ENCODE measurements at regions not wholly inside any gene's neighbourhood (a gene's known extent, or its start where the extent isn't known, plus 50 kb on each side); places are given as distances from the start of the nearest gene placed in this dataset.

DNA sequence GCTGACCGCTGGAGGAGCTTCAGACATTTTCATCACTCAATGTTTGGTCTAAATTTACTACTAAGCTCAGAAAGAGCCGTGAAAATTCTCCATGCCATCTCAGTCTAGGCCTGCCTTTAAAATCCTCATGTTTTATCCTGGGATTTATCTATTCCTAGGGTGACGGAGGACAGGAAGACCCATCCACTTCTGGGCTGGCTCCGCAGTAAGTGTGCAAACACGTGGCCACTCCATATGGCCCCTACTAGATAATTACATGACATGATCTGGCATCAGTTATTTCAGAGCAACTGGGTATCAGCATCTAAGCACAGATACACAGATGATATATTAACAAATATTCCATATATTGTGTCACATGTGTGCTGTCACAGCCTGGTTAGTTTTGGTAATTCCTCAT, 77.8 kb upstream of the HS3ST4 start:
- TF ChIP-seq TCF12 (IDR thresholded peaks at IDR 0.05; ENCODE audit: low read depth) (no peak), TAF1 (IDR thresholded peaks at IDR 0.05; ENCODE audit: low read depth) (no peak), YY1 (IDR thresholded peaks at IDR 0.05; ENCODE audit: low read depth) (no peak), CREB1 (IDR thresholded peaks at IDR 0.05; ENCODE audit: low read depth) (no peak), EGR1 (IDR thresholded peaks at IDR 0.05) (no peak), NFIC (IDR thresholded peaks at IDR 0.05) (no peak), ZBTB7A (IDR thresholded peaks at IDR 0.05; ENCODE audit: low read depth) (no peak), FOXM1 (IDR thresholded peaks at IDR 0.05; ENCODE audit: borderline replicate concordance, low read depth) (no peak), RAD21 (IDR thresholded peaks at IDR 0.05; ENCODE audit: low read depth) (no peak), CEBPB (IDR thresholded peaks at IDR 0.05) (no peak), REST (IDR thresholded peaks at IDR 0.05; ENCODE audit: low read depth) (no peak), TEAD4 (IDR thresholded peaks at IDR 0.05) (no peak)
- TF ChIP-seq, protein P1, sequence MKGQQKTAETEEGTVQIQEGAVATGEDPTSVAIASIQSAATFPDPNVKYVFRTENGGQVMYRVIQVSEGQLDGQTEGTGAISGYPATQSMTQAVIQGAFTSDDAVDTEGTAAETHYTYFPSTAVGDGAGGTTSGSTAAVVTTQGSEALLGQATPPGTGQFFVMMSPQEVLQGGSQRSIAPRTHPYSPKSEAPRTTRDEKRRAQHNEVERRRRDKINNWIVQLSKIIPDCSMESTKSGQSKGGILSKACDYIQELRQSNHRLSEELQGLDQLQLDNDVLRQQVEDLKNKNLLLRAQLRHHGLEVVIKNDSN (IDR thresholded peaks at IDR 0.05): no peak
- TF ChIP-seq, protein P2, sequence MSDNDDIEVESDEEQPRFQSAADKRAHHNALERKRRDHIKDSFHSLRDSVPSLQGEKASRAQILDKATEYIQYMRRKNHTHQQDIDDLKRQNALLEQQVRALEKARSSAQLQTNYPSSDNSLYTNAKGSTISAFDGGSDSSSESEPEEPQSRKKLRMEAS (IDR thresholded peaks at IDR 0.05): no peak

DNA sequence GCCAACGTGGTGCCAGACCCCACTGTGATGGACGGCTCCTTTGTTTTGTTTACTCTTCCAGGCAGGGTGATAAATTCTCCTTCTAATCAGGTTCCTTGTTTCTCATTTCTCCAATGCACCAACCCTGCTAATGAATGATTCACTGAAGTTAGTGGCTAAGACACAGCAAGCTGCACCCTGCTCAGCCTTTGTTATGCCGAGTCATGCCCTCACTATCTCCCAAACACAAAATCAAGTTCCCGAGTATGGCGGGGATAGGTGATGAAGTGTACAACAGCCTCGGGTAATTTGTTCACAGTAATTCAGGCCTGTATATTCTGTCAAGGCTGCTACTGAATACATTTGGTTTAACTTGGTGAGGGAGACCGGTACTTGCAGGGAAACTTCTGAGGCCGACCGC, 83.8 kb upstream of the HS3ST4 start:
- TF ChIP-seq YY1 (IDR thresholded peaks at IDR 0.05; ENCODE audit: low read depth): no peak
- TF ChIP-seq TAF1 (IDR thresholded peaks at IDR 0.05; ENCODE audit: low read depth): no peak
- no peak for TF ChIP-seq EP300 (IDR thresholded peaks at IDR 0.05; ENCODE audit: borderline replicate concordance)
- TF ChIP-seq EGR1 (IDR thresholded peaks at IDR 0.05): no peak
- no peak for TF ChIP-seq REST (IDR thresholded peaks at IDR 0.05; ENCODE audit: low read depth)
- TF ChIP-seq CREB1 (IDR thresholded peaks at IDR 0.05; ENCODE audit: low read depth): no peak
- TF ChIP-seq FOXM1 (IDR thresholded peaks at IDR 0.05; ENCODE audit: borderline replicate concordance, low read depth): no peak
- TF ChIP-seq, protein P2 (IDR thresholded peaks at IDR 0.05): no peak

- no peak for TF ChIP-seq YY1 (IDR thresholded peaks at IDR 0.05; ENCODE audit: low read depth)
- TF ChIP-seq EP300 (IDR thresholded peaks at IDR 0.05; ENCODE audit: borderline replicate concordance): no peak
- TF ChIP-seq TAF1 (IDR thresholded peaks at IDR 0.05; ENCODE audit: low read depth): no peak
- no peak for TF ChIP-seq NFIC (IDR thresholded peaks at IDR 0.05)
- TF ChIP-seq RAD21 (IDR thresholded peaks at IDR 0.05; ENCODE audit: low read depth): no peak
- TF ChIP-seq, protein P1 (IDR thresholded peaks at IDR 0.05): no peak
- TF ChIP-seq, protein P2 (IDR thresholded peaks at IDR 0.05): no peak
- TF ChIP-seq FOXM1 (IDR thresholded peaks at IDR 0.05; ENCODE audit: borderline replicate concordance, low read depth): no peak
- TF ChIP-seq CEBPB (IDR thresholded peaks at IDR 0.05): no peak
Measured at GRCh38 chr16:25606069-25606468, 85.7 kb upstream of the HS3ST4 start.

GRCh38 chr16:25605381-25605780, 86.4 kb upstream of the HS3ST4 start:
- TF ChIP-seq RAD21 (IDR thresholded peaks at IDR 0.05; ENCODE audit: low read depth) (no peak), CEBPB (IDR thresholded peaks at IDR 0.05) (no peak), REST (IDR thresholded peaks at IDR 0.05; ENCODE audit: low read depth) (no peak), NFIC (IDR thresholded peaks at IDR 0.05) (no peak), EP300 (IDR thresholded peaks at IDR 0.05; ENCODE audit: borderline replicate concordance) (no peak), FOXM1 (IDR thresholded peaks at IDR 0.05; ENCODE audit: borderline replicate concordance, low read depth) (no peak), TCF12 (IDR thresholded peaks at IDR 0.05; ENCODE audit: low read depth) (no peak), TAF1 (IDR thresholded peaks at IDR 0.05; ENCODE audit: low read depth) (no peak), TEAD4 (IDR thresholded peaks at IDR 0.05) (no peak), YY1 (IDR thresholded peaks at IDR 0.05; ENCODE audit: low read depth) (no peak), EGR1 (IDR thresholded peaks at IDR 0.05) (no peak), CREB1 (IDR thresholded peaks at IDR 0.05; ENCODE audit: low read depth) (no peak), ZBTB7A (IDR thresholded peaks at IDR 0.05; ENCODE audit: low read depth) (no peak)
- TF ChIP-seq, protein P1 (IDR thresholded peaks at IDR 0.05): no peak
- TF ChIP-seq, protein P2 (IDR thresholded peaks at IDR 0.05): no peak
